HTR-8/SVneo (cell line): ENCODE measurements at regions not wholly inside any gene's neighbourhood (a gene's known extent, or its start where the extent isn't known, plus 50 kb on each side); places are given as distances from the start of the nearest gene placed in this dataset.
"Not testable (repeated sequence)": the region's sequence is repeated elsewhere in the genome, so short reads cannot be mapped to it uniquely, and the experiment has no call there.

ENCODE experiments used
- DNase-seq: peaks from one replicate; pipeline ENCODE4 v3.0.0; 2011; ENCODE audit warnings: low spot score, mixed read lengths; ENCODE audit not compliant: insufficient read length
- FAIRE-seq: peaks from 2 replicates; lab custom pipeline; 2011; peaks lifted over from hg19 to GRCh38; lab: Jason Lieb, UNC

DNA sequence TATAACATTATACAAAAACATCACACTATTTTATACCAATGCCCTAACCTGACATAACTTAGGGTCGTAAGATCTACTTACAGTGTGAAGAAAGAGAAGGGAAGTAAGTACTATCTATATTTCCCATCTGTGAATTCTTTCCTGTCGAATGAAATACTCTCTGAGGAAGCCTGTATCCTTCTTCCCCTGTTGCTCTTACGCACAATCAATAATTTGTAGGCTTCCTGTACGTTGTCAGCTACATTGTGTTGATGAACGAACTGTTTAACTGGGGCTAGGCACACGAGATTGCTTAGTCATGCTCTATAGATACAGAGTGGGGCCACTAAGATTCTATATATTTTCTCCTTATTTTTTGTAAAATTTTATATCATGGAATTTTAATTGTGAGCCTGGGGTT lies 1125.0 kb upstream of the CELF4 start:
- no peak for FAIRE-seq
- no peak for DNase-seq

DNA sequence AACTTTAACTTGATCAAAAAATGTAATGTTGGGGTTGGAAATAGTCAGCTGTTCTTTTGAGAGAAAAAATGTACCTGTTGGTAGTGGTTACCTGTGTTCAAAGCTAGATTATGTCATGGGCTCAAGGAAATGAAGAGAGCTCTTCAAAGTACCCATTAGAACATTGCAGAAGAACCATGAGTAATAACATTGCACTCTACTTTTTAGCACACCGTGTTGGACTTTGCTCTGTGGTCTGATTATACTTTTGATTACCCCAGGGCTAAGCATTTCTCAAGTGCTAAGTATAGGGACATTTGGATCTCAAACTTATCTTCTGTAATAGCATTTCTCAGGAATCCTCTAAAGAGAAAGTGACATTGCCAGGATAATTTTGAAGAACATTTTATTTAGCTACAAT lies 1122.8 kb upstream of the CELF4 start:
- DNase-seq: no peak
- no peak for FAIRE-seq

DNA sequence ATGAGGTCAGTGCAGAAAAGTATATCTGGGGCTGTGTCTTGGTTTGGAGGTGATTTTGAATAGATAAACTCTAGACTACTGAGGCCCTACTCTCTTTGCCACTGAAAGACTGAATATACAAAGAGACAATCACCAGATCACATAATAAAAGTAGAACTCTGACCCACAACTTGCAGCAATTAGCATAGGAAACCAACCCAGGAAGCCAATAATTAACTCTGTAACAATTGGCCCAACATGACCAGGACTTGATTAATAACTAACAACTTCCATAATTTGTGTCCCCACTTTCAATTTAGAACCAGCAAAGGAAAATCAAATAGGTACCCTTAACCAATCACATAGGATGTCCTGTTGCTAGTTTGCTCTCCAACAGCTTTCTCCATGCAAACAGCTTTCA lies 1104.9 kb upstream of the CELF4 start:
- DNase-seq: no peak
- FAIRE-seq: no peak

- FAIRE-seq (no peak), DNase-seq (no peak)
These were observed 1099.3 kb upstream of the CELF4 start for GRCh38 chr18:38664929-38665328.

DNA sequence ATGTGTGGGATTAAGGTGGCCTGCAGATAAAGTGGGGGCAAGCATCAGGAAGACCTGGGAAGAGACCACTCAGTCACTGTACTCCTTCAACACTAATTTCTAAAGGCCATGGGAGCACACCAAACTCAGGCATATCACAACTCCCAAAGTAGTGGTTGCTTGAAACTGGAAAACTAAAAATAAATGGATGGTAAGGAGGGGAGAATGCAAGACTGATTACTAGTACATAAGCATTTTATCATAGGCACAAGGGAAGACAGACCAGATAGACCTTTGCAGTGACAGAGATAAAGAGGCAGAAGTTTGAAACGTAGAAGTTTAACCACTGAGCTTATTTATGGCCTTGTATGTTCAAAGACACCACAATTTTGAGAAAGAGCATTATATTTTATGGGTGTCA lies 1098.1 kb upstream of the CELF4 start:
- FAIRE-seq: no peak
- DNase-seq: no peak

GRCh38 chr18:38663270-38663669 lies 1097.7 kb upstream of the CELF4 start:
- no peak for FAIRE-seq
- DNase-seq: no peak

- no peak for DNase-seq
- FAIRE-seq: no peak
These were observed 1089.3 kb upstream of the CELF4 start for GRCh38 chr18:38654946-38655345.

DNA sequence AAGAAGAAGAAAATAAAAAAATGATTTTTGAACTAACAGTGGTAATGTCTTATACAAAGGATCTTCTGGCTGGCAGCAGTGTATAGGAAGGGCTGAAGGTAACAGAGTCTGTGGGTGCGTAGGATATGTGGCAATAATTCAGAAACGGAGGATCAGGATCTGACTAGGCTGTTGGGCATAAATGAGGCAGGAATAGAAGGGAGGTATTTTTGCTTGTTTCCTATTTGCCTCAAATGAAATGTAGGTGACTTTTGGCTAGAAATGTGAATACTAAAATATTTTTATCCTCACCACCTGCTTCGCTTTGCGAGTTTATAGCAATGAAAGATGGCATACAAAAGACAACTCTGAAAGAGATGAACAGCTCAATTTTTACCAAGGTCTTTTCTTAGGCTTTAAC lies 1086.1 kb upstream of the CELF4 start:
- FAIRE-seq (no peak), DNase-seq (no peak)

DNA sequence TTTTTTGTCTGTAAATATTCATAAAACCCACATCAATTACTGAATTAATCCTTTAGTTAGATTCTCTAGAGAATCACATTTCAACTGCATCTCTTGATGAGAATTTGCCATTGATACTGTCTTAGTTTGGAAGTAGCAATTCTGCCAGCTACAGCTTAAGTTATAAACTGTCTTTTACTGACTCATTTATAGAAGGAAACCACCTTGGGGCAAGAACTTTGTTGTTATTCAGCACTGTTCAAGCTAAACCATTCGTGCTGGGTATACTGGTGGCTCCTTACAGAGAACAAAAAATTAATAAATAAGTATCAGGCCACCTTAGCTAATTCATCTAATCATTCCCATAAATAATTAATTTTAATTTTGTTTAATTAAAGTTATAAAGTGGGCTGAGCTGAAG lies 1082.6 kb upstream of the CELF4 start:
- DNase-seq (no peak), FAIRE-seq (no peak)

GRCh38 chr18:38646296-38646695 lies 1080.7 kb upstream of the CELF4 start:
- DNase-seq: no peak
- no peak for FAIRE-seq

DNA sequence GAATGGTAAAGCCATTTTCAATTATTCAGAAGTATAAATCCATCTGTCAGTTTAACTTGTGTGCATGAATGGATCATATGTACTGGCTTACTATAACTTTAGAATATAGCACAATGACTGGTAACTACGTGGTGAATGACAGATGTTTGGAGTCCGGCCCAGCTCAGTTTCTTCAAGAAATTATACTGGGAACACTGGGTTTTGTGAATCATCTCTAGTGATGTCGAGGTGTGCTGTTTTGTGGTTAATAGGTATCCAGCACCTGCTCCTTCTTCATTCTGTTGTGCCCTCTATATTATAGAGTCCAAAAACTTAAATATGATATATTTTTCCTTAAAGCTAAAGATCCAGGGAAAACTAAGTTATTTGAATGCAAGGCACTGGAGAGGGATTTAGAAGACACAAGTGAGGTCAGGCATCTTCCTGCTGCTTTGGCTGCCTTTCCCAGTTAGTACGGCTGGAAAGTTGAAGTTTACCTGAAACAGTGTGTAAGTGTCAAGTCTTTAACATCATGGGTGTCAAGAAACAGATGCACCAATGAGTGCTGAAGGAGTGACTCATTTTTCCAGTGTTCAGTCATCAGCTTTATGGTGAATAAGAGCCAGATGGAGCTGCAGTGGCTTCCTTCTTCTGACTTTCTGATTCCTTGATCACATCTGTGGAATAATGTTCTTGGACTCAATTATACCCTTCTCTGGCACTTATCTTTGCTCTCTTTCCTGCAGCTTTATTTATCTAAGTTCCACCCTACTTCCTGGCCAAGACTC lies 1079.5 kb upstream of the CELF4 start:
- no peak for FAIRE-seq
- no peak for DNase-seq

- DNase-seq: no peak
- no peak for FAIRE-seq
These were observed 1077.1 kb upstream of the CELF4 start for GRCh38 chr18:38642711-38643110.

GRCh38 chr18:38639700-38640099 lies 1074.1 kb upstream of the CELF4 start:
- not testable (repeated sequence) for FAIRE-seq, DNase-seq

- no peak for DNase-seq
- FAIRE-seq: no peak
These were observed 1070.3 kb upstream of the CELF4 start for GRCh38 chr18:38635709-38636430.

DNA sequence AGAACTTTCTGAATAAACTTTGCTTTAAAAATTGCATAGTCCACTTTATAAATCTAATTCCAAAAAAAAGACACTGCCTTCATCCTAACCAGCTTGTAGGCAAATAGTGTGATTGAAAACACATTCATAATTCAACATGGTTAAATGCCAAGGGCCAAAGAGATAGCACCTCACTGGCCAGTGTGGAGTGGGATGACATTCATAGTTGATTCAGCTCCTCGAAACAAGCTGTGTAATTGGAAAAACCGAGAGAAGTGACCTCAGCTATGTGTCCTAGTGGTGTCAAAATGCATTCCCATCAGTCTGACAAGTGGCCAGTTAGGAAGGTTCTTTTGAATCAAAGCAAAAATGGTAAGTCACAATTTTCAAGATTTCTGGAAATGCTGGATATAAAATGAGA lies 1068.5 kb upstream of the CELF4 start:
- FAIRE-seq: no peak

GRCh38 chr18:38633333-38633732 lies 1067.7 kb upstream of the CELF4 start:
- FAIRE-seq: no peak
- no peak for DNase-seq

More for the DNA sequence above, 1068.5 kb upstream of the CELF4 start:
- no peak for DNase-seq

DNA sequence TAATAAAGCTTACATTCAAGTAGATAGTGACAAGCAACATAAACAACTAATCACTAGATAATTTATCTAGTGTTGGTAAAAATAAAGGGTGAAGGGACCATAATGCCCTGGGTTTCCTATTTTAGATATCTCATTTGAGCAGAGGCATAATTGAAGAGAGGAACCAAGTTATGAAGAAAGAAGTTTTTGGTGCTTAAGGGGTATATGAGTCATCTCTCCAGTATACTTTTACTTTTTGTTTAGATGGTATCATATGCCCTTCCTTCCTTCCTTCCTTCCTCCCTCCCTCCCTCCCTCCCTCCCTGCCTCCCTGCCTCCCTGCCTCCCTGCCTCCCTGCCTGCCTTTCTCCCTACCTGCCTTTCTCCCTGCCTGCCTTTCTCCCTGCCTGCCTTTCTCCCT lies 1053.5 kb upstream of the CELF4 start:
- no peak for DNase-seq

DNA sequence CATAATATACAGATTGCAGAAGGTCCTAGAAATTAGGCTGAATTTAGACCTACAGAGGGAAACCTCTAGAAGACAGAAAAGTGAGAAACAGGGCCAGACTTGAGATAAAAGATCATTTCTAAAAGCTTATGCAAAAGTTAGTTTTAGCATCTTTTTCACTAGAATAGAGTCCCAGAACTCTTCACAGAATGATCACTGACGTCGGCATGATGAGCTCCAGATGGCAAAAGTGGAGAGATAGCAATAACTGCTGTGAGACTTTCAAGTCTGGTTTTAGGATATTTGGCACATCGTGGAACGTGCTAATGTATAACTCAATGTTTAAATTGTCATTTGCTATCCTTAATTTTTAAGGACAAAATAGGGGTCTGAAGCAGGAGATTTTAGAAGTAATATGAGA lies 1050.7 kb upstream of the CELF4 start:
- DNase-seq (no peak), FAIRE-seq (no peak)

More for the DNA sequence above, 1053.5 kb upstream of the CELF4 start:
- no peak for FAIRE-seq

DNA sequence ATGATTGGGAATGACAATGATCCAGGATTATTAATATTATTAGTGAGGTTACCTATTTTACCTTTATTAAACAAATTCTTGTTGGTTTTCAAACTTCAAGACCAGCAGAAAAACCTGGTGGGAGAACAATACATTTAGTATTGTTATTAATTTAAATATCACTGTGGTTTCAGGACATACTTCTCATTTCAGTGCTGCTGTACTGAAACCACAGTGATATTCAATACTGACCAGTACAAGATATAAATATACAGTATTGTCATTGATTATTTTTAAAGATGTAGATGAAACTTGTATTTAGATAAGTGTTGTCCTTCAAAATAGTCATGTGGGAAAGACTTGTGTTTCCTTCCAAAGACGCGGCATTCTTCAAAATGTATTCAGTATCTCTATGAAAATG lies 1047.3 kb upstream of the CELF4 start:
- FAIRE-seq (no peak), DNase-seq (no peak)

DNA sequence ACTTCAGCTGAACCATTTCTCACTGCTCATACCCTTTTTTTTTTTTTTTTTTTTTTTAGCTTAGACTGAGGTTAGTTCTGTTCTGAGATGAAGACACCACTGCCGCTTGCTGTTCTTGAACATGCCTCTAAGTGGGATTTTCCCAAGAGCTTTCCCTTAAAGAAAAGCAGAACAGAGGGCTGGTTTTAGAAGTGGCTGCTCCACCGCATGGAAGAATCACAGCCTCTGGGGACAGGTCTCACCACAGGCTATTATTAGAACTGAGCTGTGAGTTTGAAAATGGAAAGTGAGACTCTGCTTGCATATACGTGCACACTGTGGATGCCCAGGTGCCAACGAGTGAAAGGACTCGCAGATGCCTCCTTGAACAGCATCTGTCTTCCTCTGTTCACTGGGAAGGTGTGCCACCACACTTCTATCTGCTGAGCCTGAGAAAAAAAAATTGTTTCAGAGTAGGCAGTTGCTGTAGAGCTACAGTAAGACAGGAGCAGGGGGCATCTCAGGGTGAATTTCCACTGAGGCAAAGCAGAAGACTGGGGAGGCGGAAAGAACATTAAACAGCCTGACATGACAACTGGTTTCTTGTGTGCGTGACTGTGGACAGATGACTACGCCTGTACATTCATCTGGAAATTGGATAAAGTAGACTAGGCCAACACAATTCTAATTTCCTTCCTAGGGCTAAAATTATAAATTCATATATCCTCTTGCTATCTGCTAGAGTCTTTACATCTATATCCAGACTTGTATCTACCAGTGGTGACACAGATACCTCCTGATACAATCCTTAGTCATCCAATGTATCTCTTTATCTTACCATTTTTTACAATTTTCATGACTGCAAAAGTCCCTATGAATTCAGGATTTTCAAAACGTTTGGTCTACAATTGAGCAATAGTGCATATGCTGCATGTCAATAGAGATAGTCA lies 1045.7 kb upstream of the CELF4 start:
- FAIRE-seq: no peak

DNA sequence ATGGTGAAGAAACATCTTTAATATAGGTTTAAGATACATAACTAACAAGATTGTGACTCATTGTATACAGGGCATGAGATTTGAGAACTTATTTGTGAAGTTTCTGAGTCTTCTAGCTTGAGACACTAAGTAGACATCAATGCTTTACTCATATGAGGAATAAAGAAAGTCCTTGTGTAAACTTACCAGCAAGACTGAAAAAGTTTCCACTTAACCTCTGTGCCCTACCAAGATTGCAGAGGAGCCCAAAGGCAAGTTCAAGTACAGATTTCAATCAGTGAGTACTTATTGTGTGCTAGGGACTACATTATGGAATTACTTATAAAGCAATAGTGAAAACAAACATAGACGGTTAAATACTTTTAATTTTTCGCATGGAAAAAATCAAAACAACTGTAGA lies 1041.2 kb upstream of the CELF4 start:
- DNase-seq (no peak), FAIRE-seq (no peak)

More for the DNA sequence above, 1045.7 kb upstream of the CELF4 start:
- DNase-seq: no peak
